ENCODE measurements at regions not wholly inside any gene's neighbourhood (a gene's known extent, or its start where the extent isn't known, plus 50 kb on each side); places are given as distances from the start of the nearest gene placed in this dataset.
A peak's percentile ranks its signal among the peaks of the same experiment; 100 is the strongest.
"Not testable (repeated sequence)": the region's sequence is repeated elsewhere in the genome, so short reads cannot be mapped to it uniquely, and the experiment has no call there.

GRCh38 chr9:78408388-78408787 is 111.5 kb downstream of the PSAT1 start:
- Histone ChIP-seq H3K9me3 (ENCODE audit: control extremely low read depth in 1 of 5, control insufficient read depth in 4 of 5, insufficient read depth in 2 of 5, low read depth in 1 of 5, low read length in 4 of 5) (no peaks in the 10 kb centered on the region), H3K27ac (ENCODE audit: insufficient read depth in 1 of 2, low read depth in 1 of 2, low read length in 2 of 2, poor library complexity in 1 of 2, severe bottlenecking in 2 of 2) (no peak overlapping the region), H3K27me3 (replicated peaks in 2 of 5; ENCODE audit: control insufficient read depth in 4 of 5, insufficient read depth in 5 of 5, low read length in 4 of 5) (no peaks in the 10 kb centered on the region), H3K36me3 (ENCODE audit: control insufficient read depth in 4 of 4, insufficient read depth in 4 of 4, low read length in 3 of 4) (no peaks in the 10 kb centered on the region), H3K4me1 (ENCODE audit: control extremely low read depth in 1 of 4, control insufficient read depth in 4 of 4, insufficient read depth in 4 of 4, low read length in 3 of 4) (no peaks in the 10 kb centered on the region), H3K4me3 (ENCODE audit: control insufficient read depth in 1 of 7, extremely low read depth in 1 of 7, insufficient read depth in 4 of 7, low read depth in 2 of 7, low read length in 6 of 7) (no peak overlapping the region)
- CTCF ChIA-PET, result interaction anchor here (0.5 to 0.7 kb wide), 2 partner anchors 28 to 1531 kb away, joined by 3 to 4 read pairs; no protein-coding TSS in a partner anchor
- no CpG with 5 or more reads among the region's 1 CpG for WGBS (ENCODE audit: insufficient coverage)
- POLR2A ChIA-PET, result no interaction called here
- no peak for DNase-seq

- H3K4me3 ChIP-seq (ENCODE audit: control insufficient read depth in 1 of 7, extremely low read depth in 1 of 7, insufficient read depth in 4 of 7, low read depth in 2 of 7, low read length in 6 of 7); DNase-seq; POLR2A ChIA-PET; H3K27ac ChIP-seq (ENCODE audit: insufficient read depth in 1 of 2, low read depth in 1 of 2, low read length in 2 of 2, poor library complexity in 1 of 2, severe bottlenecking in 2 of 2); H3K36me3 ChIP-seq (ENCODE audit: control insufficient read depth in 4 of 4, insufficient read depth in 4 of 4, low read length in 3 of 4); CTCF ChIA-PET; H3K9me3 ChIP-seq (ENCODE audit: control extremely low read depth in 1 of 5, control insufficient read depth in 4 of 5, insufficient read depth in 2 of 5, low read depth in 1 of 5, low read length in 4 of 5); H3K4me1 ChIP-seq (ENCODE audit: control extremely low read depth in 1 of 4, control insufficient read depth in 4 of 4, insufficient read depth in 4 of 4, low read length in 3 of 4); H3K27me3 ChIP-seq (replicated peaks in 2 of 5; ENCODE audit: control insufficient read depth in 4 of 5, insufficient read depth in 5 of 5, low read length in 4 of 5): not testable (repeated sequence)
- 96% methylated on average over 23 of the region's 25 CpGs for WGBS (ENCODE audit: insufficient coverage)
Observed at GRCh38 chr9:78409928-78410510, 113.1 kb downstream of the PSAT1 start.

- Histone ChIP-seq H3K4me3 (ENCODE audit: control insufficient read depth in 1 of 7, extremely low read depth in 1 of 7, insufficient read depth in 4 of 7, low read depth in 2 of 7, low read length in 6 of 7) (no peak overlapping the region), H3K27me3 (replicated peaks in 2 of 5; ENCODE audit: control insufficient read depth in 4 of 5, insufficient read depth in 5 of 5, low read length in 4 of 5) (no peaks in the 10 kb centered on the region), H3K9me3 (ENCODE audit: control extremely low read depth in 1 of 5, control insufficient read depth in 4 of 5, insufficient read depth in 2 of 5, low read depth in 1 of 5, low read length in 4 of 5) (no peaks in the 10 kb centered on the region), H3K4me1 (ENCODE audit: control extremely low read depth in 1 of 4, control insufficient read depth in 4 of 4, insufficient read depth in 4 of 4, low read length in 3 of 4) (no peaks in the 10 kb centered on the region), H3K27ac (ENCODE audit: insufficient read depth in 1 of 2, low read depth in 1 of 2, low read length in 2 of 2, poor library complexity in 1 of 2, severe bottlenecking in 2 of 2) (no peak overlapping the region), H3K36me3 (ENCODE audit: control insufficient read depth in 4 of 4, insufficient read depth in 4 of 4, low read length in 3 of 4) (no peaks in the 10 kb centered on the region)
- WGBS (ENCODE audit: insufficient coverage), result 100% methylated on average over 3 of the region's 5 CpGs
- peak in 1 of 3 donors; percentile 17 for DNase-seq
- ChIA-PET POLR2A (interaction anchor here (0.6 kb wide), 1 partner anchor 169 kb away, joined by 3 read pairs; no protein-coding TSS in a partner anchor), CTCF (interaction anchor here (1.5 kb wide), 1 partner anchor 11 kb away, joined by 3 read pairs; no protein-coding TSS in a partner anchor)
Observed at GRCh38 chr9:78422309-78422708, 125.4 kb downstream of the PSAT1 start.

- CTCF ChIA-PET, result no interaction called here
Observed at GRCh38 chr9:78424299-78424698, 127.4 kb downstream of the PSAT1 start.

GRCh38 chr9:78428640-78429039 is 131.7 kb downstream of the PSAT1 start:
- WGBS (ENCODE audit: insufficient coverage), result no CpG with 5 or more reads among the region's 2 CpGs
- ChIA-PET CTCF (interaction anchor here (0.9 kb wide), 1 partner anchor 11 kb away, joined by 3 read pairs; no protein-coding TSS in a partner anchor), POLR2A (no interaction called here)

More at GRCh38 chr9:78424299-78424698, 127.4 kb downstream of the PSAT1 start:
- DNase-seq, result no peak
- no peaks in the 10 kb centered on the region for H3K36me3 ChIP-seq (ENCODE audit: control insufficient read depth in 4 of 4, insufficient read depth in 4 of 4, low read length in 3 of 4)
- H3K4me1 ChIP-seq (ENCODE audit: control extremely low read depth in 1 of 4, control insufficient read depth in 4 of 4, insufficient read depth in 4 of 4, low read length in 3 of 4), result no peaks in the 10 kb centered on the region
- POLR2A ChIA-PET, result no interaction called here
- no peaks in the 10 kb centered on the region for H3K27me3 ChIP-seq (replicated peaks in 2 of 5; ENCODE audit: control insufficient read depth in 4 of 5, insufficient read depth in 5 of 5, low read length in 4 of 5)
- H3K27ac ChIP-seq (ENCODE audit: insufficient read depth in 1 of 2, low read depth in 1 of 2, low read length in 2 of 2, poor library complexity in 1 of 2, severe bottlenecking in 2 of 2), result no peak overlapping the region
- 93% methylated on average over 3 of the region's 3 CpGs for WGBS (ENCODE audit: insufficient coverage)
- peaks cover 0 to 3% (median 2%) of the 10 kb centered on the region in 5 experiments for H3K9me3 ChIP-seq (ENCODE audit: control extremely low read depth in 1 of 5, control insufficient read depth in 4 of 5, insufficient read depth in 2 of 5, low read depth in 1 of 5, low read length in 4 of 5)
- H3K4me3 ChIP-seq (ENCODE audit: control insufficient read depth in 1 of 7, extremely low read depth in 1 of 7, insufficient read depth in 4 of 7, low read depth in 2 of 7, low read length in 6 of 7), result no peak overlapping the region

GRCh38 chr9:78430387-78430786 is 133.5 kb downstream of the PSAT1 start:
- no peak overlapping the region for H3K4me3 ChIP-seq (ENCODE audit: control insufficient read depth in 1 of 7, extremely low read depth in 1 of 7, insufficient read depth in 4 of 7, low read depth in 2 of 7, low read length in 6 of 7)
- no peak overlapping the region for H3K27ac ChIP-seq (ENCODE audit: insufficient read depth in 1 of 2, low read depth in 1 of 2, low read length in 2 of 2, poor library complexity in 1 of 2, severe bottlenecking in 2 of 2)
- no peaks in the 10 kb centered on the region for H3K36me3 ChIP-seq (ENCODE audit: control insufficient read depth in 4 of 4, insufficient read depth in 4 of 4, low read length in 3 of 4)
- POLR2A ChIA-PET, result interaction anchor here (0.6 kb wide), 2 partner anchors 775 to 1443 kb away, joined by 3 to 4 read pairs; no protein-coding TSS in a partner anchor
- H3K27me3 ChIP-seq (replicated peaks in 2 of 5; ENCODE audit: control insufficient read depth in 4 of 5, insufficient read depth in 5 of 5, low read length in 4 of 5), result no peaks in the 10 kb centered on the region
- H3K9me3 ChIP-seq (ENCODE audit: control extremely low read depth in 1 of 5, control insufficient read depth in 4 of 5, insufficient read depth in 2 of 5, low read depth in 1 of 5, low read length in 4 of 5), result peaks cover 2 to 17% (median 3%) of the 10 kb centered on the region in 5 experiments
- DNase-seq, result no peak
- CTCF ChIA-PET, result no interaction called here
- WGBS (ENCODE audit: insufficient coverage), result 95% methylated on average over 3 of the region's 3 CpGs
- H3K4me1 ChIP-seq (ENCODE audit: control extremely low read depth in 1 of 4, control insufficient read depth in 4 of 4, insufficient read depth in 4 of 4, low read length in 3 of 4), result no peaks in the 10 kb centered on the region

More at GRCh38 chr9:78428640-78429039, 131.7 kb downstream of the PSAT1 start:
- DNase-seq, result no peak
- Histone ChIP-seq H3K9me3 (ENCODE audit: control extremely low read depth in 1 of 5, control insufficient read depth in 4 of 5, insufficient read depth in 2 of 5, low read depth in 1 of 5, low read length in 4 of 5) (peaks cover 2 to 17% (median 3%) of the 10 kb centered on the region in 5 experiments), H3K27me3 (replicated peaks in 2 of 5; ENCODE audit: control insufficient read depth in 4 of 5, insufficient read depth in 5 of 5, low read length in 4 of 5) (no peaks in the 10 kb centered on the region), H3K4me3 (ENCODE audit: control insufficient read depth in 1 of 7, extremely low read depth in 1 of 7, insufficient read depth in 4 of 7, low read depth in 2 of 7, low read length in 6 of 7) (no peak overlapping the region), H3K27ac (ENCODE audit: insufficient read depth in 1 of 2, low read depth in 1 of 2, low read length in 2 of 2, poor library complexity in 1 of 2, severe bottlenecking in 2 of 2) (no peak overlapping the region), H3K4me1 (ENCODE audit: control extremely low read depth in 1 of 4, control insufficient read depth in 4 of 4, insufficient read depth in 4 of 4, low read length in 3 of 4) (no peaks in the 10 kb centered on the region), H3K36me3 (ENCODE audit: control insufficient read depth in 4 of 4, insufficient read depth in 4 of 4, low read length in 3 of 4) (no peaks in the 10 kb centered on the region)

GRCh38 chr9:78431039-78431438 is 134.1 kb downstream of the PSAT1 start:
- not testable (repeated sequence) for H3K4me3 ChIP-seq (ENCODE audit: control insufficient read depth in 1 of 7, extremely low read depth in 1 of 7, insufficient read depth in 4 of 7, low read depth in 2 of 7, low read length in 6 of 7); H3K36me3 ChIP-seq (ENCODE audit: control insufficient read depth in 4 of 4, insufficient read depth in 4 of 4, low read length in 3 of 4); H3K27me3 ChIP-seq (replicated peaks in 2 of 5; ENCODE audit: control insufficient read depth in 4 of 5, insufficient read depth in 5 of 5, low read length in 4 of 5); DNase-seq; H3K27ac ChIP-seq (ENCODE audit: insufficient read depth in 1 of 2, low read depth in 1 of 2, low read length in 2 of 2, poor library complexity in 1 of 2, severe bottlenecking in 2 of 2); H3K4me1 ChIP-seq (ENCODE audit: control extremely low read depth in 1 of 4, control insufficient read depth in 4 of 4, insufficient read depth in 4 of 4, low read length in 3 of 4)
- POLR2A ChIA-PET, result interaction anchor here (0.6 kb wide), 2 partner anchors 774 to 1444 kb away, joined by 3 to 4 read pairs; no protein-coding TSS in a partner anchor
- H3K9me3 ChIP-seq (ENCODE audit: control extremely low read depth in 1 of 5, control insufficient read depth in 4 of 5, insufficient read depth in 2 of 5, low read depth in 1 of 5, low read length in 4 of 5), result peaks cover 2 to 17% (median 3%) of the 10 kb centered on the region in 5 experiments
- 96% methylated on average over 3 of the region's 6 CpGs for WGBS (ENCODE audit: insufficient coverage)
- CTCF ChIA-PET, result interaction anchor here (1.3 kb wide), 1 partner anchor 11 kb away, joined by 3 read pairs; no protein-coding TSS in a partner anchor

All from common myeloid progenitor, CD34-positive (primary cell).